T-helper 9 cell (primary cell): ENCODE measurements at regions not wholly inside any gene's neighbourhood (a gene's known extent, or its start where the extent isn't known, plus 50 kb on each side); places are given as distances from the start of the nearest gene placed in this dataset.
"Not testable (repeated sequence)": the region's sequence is repeated elsewhere in the genome, so short reads cannot be mapped to it uniquely, and the experiment has no call there.

Source experiments
- DNase-seq: peaks from one replicate; pipeline ENCODE4 v3.0.0-alpha.2; 2020

- DNase-seq, result no peak
These were observed 302.5 kb upstream of the SLITRK5 start for GRCh38 chr13:87368639-87369038.

- DNase-seq, result no peak
These were observed 295.1 kb upstream of the SLITRK5 start for GRCh38 chr13:87376081-87376480.

- no peak for DNase-seq
These were observed 287.1 kb upstream of the SLITRK5 start for GRCh38 chr13:87384099-87384498.

- DNase-seq, result no peak
These were observed 277.8 kb upstream of the SLITRK5 start for GRCh38 chr13:87393358-87393757.

GRCh38 chr13:87398047-87398446 lies 273.1 kb upstream of the SLITRK5 start:
- no peak for DNase-seq

GRCh38 chr13:87403748-87404432 lies 267.3 kb upstream of the SLITRK5 start:
- no peak for DNase-seq

GRCh38 chr13:87426742-87427141 lies 244.4 kb upstream of the SLITRK5 start:
- DNase-seq, result no peak

- no peak for DNase-seq
These were observed 227.0 kb upstream of the SLITRK5 start for GRCh38 chr13:87444135-87444534.

- DNase-seq, result no peak
These were observed 218.9 kb upstream of the SLITRK5 start for GRCh38 chr13:87452281-87452680.

- no peak for DNase-seq
These were observed 217.9 kb upstream of the SLITRK5 start for GRCh38 chr13:87453244-87453643.

GRCh38 chr13:87459419-87459818 lies 211.8 kb upstream of the SLITRK5 start:
- no peak for DNase-seq

- no peak for DNase-seq
These were observed 173.7 kb upstream of the SLITRK5 start for GRCh38 chr13:87497426-87497825.

GRCh38 chr13:87498681-87499080 lies 172.5 kb upstream of the SLITRK5 start:
- DNase-seq, result no peak

- no peak for DNase-seq
These were observed 146.4 kb upstream of the SLITRK5 start for GRCh38 chr13:87524775-87525174.

- no peak for DNase-seq
These were observed 137.4 kb upstream of the SLITRK5 start for GRCh38 chr13:87533776-87534175.

- no peak for DNase-seq
These were observed 135.3 kb upstream of the SLITRK5 start for GRCh38 chr13:87535911-87536310.

GRCh38 chr13:87536499-87536898 lies 134.7 kb upstream of the SLITRK5 start:
- DNase-seq, result no peak

GRCh38 chr13:87536899-87537298 lies 134.3 kb upstream of the SLITRK5 start:
- DNase-seq, result no peak

GRCh38 chr13:87537951-87538350 lies 133.2 kb upstream of the SLITRK5 start:
- DNase-seq, result no peak

GRCh38 chr13:87538366-87539052 lies 132.7 kb upstream of the SLITRK5 start:
- no peak for DNase-seq

- no peak for DNase-seq
These were observed 118.0 kb upstream of the SLITRK5 start for GRCh38 chr13:87553142-87553541.

- DNase-seq, result no peak
These were observed 117.1 kb upstream of the SLITRK5 start for GRCh38 chr13:87554045-87554444.

- no peak for DNase-seq
These were observed 113.4 kb upstream of the SLITRK5 start for GRCh38 chr13:87557788-87558187.

- not testable (repeated sequence) for DNase-seq
These were observed 109.6 kb upstream of the SLITRK5 start for GRCh38 chr13:87561580-87561979.

GRCh38 chr13:87570669-87571068 lies 100.5 kb upstream of the SLITRK5 start:
- DNase-seq, result no peak
